Putamen (tissue), 1 donor: ENCODE measurements at regions not wholly inside any gene's neighbourhood (a gene's known extent, or its start where the extent isn't known, plus 50 kb on each side); places are given as distances from the start of the nearest gene placed in this dataset.
A peak's percentile ranks its signal among the peaks of the same experiment; 100 is the strongest.
"Not testable (repeated sequence)": the region's sequence is repeated elsewhere in the genome, so short reads cannot be mapped to it uniquely, and the experiment has no call there.

ENCODE experiments used
- DNase-seq: peaks from one replicate; pipeline ENCODE4 v3.0.0-alpha.2; 2016; ENCODE audit warnings: low spot score

DNA sequence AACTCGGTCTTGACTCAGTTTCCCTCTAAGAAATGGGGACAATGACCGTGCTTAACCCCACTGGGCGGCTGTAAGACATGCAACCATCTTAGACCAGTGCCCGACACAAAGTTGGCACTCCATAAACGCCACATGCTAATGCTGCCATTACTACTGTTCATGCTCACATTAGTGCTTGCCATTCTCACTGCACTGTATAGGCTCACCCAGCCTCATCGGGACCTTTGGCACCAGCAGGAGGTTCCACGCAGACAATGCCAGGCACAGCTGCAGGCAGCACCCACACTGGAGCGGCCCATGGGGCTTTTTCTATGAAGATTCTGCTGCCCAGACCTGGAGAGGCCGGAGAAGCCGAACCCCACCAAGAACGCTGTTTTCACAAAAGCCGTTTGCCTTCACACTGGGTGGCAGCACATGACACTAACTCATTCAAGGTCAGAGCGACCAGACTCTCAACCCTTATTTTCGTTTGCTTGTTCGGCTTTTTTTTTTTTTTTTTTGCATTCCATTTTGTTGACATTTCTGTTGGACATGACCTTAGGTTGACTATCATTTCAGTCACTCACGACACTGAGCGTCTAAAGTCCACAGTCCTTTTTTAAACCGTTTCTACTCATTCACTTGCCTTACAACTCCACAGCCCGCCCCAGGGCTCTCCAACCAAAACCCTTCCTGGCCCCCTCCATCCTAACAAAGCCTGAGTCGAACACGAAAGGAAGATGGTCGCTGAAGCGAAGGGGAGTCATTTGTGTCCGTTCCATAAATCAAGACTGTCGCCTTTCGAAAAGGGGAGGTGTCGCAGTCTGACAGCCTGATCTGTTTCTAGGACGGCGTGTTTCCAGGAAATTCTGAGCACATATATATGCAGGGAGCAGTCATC lies 124.4 kb upstream of the RNF32 start:
- peak; percentile 47 for DNase-seq

DNA sequence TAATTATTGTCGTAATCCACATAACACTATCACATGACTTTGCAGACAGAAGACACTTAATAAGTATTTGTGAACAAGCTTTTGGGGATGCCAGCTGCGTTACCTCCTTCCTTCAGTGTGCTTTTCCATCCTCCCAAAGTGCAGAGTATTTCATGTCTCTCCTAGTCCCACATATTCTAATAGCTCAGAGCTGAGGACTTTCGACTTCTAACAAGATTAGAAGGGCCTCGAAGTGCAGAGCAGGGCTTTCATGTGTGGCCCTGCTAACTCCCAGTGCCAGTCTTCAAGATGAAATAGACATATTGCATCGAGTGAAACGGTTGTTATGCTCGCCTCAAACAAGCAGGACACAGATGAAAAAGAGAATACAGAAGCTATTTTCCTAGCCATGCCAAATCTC lies 125.7 kb upstream of the RNF32 start:
- DNase-seq = no peak

DNA sequence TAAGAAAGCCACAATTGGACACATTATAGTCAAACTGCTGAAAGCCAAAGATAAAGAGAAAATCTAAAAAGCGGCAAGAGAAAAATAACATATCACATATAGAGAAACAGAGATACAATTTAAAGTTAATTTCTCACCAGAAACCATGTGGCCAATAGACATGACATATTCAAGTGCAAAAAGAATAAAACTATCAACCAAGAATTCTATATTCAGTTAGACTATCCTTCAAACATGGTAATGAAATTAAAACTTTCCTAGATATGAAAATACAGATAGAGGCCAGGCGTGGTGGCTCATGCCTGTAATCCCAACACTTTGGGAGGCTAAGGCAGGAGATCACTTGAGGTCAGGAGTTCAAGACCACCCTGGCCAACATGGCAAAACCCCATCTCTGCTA lies 129.1 kb upstream of the RNF32 start:
- DNase-seq = no peak

DNA sequence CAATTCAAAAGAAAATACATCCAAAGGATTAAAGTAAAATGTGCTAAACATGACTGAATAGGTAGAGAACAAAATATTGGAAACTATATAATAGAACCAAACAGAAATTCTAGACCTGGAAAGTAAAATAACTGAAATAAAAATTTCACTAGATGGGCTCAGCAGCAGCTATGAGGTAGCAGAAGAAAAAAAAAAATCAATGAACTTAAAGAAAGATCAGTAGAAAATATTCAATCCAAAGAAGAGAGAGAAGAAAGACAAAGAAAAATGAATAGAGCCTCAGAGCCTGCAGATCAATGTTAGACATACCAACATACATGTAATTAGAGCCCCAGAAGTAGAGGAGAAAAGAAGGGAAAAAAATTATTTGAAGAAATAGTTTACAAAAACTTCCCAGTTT lies 129.6 kb upstream of the RNF32 start:
- no peak for DNase-seq

DNA sequence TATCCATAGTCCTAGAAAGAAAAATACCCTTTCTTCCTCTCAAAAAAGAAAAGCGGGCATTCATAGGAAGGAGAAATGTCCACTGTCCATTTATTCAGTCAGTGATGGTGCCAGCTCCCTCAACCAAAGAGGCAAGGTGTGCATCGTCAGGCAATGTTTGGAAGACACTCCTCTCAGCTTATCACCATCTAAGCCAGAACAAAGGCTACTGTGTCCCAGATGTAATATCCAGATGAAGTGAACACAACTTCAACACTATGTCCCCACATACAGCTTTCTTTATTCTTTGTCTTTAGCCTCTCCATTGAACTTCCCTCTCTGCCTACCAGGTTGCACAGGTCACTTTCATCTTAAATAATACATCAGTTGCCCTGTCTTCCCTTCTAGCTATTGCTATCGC lies 131.4 kb upstream of the RNF32 start:
- no peak for DNase-seq

DNA sequence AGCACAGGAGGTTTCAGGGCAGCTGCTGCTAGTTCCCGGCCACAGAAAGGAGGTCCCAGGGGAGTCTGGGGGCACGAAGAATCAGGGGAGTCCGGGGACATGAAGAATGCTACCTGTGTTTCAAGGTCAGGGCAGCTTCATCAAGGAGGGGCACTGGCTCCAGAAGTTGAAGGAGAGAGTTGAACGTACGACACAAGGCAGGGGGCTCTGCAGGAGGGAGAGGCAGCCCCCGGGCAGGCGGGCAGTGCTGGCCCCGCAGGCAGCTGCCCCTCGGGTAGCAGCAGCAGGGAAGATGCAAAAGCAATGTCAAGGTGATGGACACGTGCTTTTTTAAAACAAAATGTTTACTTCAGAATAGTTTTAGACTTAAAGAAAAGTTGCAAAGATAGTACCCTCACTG lies 134.7 kb upstream of the RNF32 start:
- no peak for DNase-seq

DNA sequence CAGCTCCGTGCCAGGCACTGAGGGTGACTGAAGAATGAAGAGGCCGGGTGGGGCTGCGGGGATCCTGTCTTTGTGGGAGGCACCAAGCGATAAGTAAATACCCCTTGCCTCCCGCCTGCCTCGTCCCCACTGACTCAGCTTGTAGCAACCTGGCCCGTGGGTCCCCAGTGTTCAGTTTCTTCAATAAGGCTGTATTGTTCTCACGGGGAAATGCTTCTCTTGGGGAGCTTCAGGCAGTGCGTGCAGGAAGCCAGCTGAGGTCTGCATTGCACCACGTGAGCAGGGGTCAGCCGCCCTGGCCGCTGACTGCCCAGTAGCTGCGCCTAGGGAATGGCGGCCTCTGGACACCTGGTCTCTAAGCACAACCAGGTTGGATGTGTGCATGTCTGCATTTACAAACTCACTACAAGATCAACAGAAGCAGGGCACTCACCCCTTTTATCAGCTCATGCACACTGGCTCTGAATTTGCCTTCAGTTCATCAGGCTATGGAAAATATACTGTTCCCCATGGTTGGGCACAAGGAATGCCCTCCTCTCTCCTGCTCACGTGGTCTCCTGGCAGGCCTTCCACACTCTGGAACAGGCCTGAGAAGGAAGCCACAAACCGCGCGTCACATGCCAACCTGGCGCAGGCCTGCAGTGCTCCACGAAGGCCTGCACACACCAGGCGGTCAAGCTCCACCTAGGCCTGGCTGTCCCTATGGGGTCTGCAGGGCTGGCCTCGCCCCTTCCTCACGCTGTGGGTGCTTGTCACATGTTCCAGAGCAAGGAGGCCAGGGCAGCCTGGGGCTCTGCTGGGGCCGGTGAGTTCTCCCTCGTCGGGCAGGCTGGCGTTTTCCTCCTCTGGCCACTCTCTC lies 135.7 kb upstream of the RNF32 start:
- no peak for DNase-seq

DNA sequence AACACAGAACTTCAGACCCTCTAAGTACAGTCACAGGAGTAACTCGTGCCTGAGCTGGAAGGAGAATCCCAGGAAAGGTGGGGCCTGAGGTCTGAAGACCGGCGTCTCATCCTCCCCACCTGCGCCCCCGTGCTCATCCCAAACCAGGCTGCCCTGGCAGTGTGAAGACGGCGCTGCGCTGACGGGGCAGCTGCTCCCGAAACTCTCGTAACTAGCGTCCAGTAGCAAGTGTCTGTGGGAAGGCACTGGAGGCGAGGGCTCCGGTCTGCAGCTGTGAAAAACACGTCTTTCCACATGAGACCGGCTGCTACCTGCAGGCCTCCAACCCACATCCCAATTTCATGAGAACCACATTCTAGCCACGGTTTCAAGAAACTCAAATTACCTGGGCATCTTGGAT lies 136.6 kb upstream of the RNF32 start:
- no peak for DNase-seq

DNA sequence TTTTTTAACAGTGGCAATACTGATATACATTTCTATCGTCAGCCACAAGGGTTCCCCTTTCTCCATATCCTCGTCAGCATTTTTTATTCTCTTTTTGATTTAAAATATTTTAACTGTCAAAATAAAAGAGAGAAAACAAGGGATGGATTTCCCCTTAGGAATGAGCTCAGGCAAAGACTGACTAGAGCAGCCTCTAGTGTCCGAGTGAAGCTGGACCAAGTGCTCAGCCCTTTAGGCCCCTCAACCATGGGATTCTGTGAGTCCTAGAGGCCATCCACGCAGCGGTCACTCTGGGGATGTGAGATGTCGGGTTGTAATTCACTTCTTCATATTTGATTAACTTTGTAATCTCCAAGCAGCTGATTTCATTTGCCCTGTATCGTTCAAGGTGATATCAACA lies 137.4 kb upstream of the RNF32 start:
- no peak for DNase-seq

DNA sequence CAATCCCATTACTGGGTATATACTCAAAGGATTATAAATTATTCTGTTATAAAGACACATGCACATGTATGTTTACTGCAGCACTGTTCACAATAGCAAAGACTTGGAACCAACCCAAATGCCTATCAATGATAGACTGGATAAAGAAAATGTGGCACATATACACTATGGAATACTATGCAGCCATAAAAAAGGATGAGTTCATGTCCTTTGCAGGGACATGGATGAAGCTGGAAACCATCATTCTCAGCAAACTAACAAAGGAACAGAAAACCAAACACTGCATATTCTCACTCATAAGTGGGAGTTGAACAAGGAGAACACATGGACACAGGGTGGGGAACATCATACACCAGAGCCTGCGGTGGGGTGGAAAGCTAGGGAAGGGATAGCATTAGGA lies 138.8 kb upstream of the RNF32 start:
- DNase-seq = not testable (repeated sequence)

DNA sequence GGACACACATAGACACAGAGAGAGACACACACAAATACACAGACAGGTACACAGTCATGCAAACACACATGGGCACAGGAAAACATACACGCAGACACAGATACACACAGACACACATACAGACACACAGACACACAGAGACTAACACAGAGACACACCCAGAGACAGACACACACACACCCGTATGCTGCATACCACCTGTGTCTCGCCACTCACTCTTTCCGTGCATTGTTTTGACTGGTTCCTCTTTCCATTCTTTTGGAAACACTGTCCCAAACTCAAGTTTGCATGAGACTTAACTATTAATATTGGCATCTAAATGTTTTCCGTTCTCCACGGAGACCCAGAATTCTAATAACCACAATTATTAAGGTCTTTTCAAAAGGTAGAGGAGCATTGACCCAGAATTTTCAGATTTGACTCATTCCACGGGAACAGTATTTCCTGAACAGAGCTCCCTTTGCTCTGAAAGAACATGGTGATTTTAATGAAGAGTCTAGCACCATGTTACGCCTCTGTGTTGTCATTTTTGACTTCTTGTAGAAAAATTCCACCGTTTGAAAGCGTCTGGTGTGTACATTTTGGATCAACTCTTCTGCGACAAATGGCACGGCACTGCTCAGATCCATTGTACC lies 141.2 kb upstream of the RNF32 start:
- no peak for DNase-seq

DNA sequence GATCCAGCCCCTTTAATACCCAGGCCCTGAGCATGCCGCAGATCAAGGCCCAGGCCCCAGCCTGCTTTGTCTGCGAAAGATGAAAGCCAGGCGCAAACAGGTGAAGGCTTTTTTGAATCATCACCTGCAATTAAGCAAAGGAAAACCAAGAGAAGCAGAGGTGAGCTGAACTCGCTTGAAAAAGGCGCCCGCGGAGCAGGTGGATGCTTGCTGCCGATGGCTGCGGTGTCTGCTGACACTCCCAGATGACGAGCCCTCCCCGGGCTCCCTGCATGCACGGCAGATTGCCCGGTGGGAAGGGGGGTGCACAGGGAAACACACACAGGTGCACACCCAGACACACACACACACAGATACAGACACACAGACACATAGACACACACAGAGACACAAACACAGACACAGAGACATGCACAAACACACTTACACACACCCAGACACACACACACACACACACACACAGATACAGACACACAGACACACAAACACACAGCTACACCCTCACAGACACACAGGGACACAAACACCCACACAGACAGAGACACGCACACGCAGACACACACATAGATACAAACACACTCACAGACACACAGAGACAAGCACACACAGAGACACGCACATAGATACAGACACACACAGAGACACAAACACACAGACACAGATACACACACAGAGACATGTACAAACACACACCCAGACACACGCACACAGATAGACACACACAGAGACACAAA lies 142.6 kb upstream of the RNF32 start:
- no peak for DNase-seq

DNA sequence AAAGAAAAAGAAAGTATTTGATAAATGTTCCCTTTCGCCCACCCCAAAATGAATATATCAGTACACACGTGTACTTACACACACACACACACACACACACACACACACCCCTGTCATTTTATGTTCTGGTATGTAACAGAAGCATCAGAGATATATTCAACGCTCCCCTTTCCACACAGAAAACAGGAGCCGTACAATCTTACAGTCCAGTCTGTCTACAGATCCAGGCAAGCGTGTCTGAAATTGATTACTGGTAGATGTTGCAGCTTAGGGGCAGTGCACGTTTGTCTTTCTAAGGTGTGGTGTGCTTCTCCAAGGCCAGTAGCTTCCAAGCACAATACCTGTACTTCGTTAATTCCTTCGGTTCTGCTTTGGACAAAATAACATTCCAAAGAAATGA lies 143.7 kb upstream of the RNF32 start:
- DNase-seq = no peak

DNA sequence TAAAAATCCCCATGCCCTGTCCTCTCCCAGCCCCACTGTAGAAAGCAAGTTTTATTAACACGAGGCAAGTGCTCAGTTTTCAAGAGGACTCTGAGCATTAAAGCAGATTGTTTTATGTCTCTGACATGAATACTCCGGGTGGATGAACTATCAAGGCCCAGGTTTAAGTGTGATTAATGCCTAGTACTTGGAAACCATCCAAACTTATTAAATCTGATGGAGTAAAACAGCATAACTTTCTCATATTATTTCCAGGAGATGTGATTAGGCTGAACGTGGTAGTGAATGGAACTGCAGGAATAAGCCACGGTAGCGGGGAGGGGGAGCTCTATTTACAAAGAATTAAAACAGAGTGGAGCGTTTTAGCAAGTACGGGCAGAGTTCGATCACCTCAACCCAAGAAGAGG lies 144.2 kb upstream of the RNF32 start:
- DNase-seq = no peak

DNA sequence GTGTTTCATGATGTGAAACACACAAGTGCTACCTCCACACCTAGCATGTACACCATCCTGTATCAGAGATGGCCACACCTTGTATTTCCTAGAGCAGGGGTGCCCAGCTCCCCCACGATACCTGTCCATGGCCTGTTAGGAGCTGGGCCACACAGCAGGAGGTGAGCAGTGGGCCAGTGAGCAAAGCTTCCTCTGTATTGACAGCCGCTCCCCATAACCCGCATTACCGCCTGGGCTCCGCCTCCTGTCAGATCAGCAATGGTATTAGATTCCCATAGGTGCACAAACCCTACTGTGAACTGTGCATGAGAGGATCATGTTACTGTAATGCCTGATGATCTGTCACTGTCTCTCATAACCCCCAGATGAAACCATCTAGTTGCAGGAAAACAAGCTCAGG lies 145.6 kb upstream of the RNF32 start:
- no peak for DNase-seq

DNA sequence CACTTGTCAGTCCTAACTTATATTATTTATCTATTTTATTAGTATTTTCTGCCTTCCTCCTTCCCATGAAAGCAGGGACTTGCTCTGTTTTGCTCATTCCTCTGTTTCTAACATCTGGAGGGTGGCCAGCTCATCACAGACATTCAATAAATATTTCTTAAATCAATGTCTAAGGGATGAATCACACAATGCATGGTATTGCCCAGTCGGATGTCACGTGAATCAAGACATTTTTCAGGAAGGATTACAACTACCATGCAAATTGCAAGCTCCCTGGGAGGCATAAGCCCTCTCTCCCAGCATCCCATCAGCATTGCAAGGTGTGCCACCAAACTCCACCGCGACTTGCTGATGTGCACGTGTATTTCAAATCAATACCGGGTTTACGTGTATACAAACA lies 146.6 kb upstream of the RNF32 start:
- DNase-seq = no peak

DNA sequence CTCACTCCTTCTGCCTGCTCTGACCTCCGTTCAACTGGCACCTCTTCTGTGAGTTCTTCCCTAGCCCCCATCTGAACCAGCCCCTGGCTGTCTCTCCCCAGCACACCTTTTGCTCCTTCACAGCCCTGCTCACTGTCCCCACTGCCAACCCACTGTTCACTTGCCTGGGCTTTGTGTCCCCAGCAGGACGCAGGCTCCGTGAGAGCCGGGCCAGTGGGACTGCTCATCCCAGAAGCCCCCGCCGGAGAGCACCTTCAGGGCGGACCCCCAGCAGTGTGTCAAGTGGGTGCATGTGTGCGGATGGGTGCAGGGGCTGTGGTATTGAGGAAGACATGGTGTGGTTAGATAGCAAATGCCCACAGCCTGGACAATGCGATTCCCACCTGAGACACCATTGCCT lies 148.4 kb upstream of the RNF32 start:
- no peak for DNase-seq

DNA sequence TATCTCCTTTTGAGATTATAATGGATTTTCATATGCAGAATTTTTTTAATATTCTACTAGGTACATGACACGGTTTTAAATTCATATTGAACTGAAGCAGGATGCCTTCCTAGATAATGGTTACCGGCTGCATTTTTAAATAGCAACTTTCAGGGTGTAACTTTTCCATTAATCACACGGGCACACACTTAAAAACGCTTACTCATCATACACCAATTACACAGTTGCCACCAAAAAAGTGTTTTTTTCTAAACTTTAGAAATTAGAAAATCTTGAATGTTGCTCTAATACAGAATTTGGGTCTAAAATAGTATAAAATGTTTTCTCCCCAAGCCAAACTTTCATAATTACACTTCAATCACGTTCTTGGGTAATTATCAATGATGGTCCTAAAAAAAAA lies 149.1 kb upstream of the RNF32 start:
- DNase-seq = no peak

DNA sequence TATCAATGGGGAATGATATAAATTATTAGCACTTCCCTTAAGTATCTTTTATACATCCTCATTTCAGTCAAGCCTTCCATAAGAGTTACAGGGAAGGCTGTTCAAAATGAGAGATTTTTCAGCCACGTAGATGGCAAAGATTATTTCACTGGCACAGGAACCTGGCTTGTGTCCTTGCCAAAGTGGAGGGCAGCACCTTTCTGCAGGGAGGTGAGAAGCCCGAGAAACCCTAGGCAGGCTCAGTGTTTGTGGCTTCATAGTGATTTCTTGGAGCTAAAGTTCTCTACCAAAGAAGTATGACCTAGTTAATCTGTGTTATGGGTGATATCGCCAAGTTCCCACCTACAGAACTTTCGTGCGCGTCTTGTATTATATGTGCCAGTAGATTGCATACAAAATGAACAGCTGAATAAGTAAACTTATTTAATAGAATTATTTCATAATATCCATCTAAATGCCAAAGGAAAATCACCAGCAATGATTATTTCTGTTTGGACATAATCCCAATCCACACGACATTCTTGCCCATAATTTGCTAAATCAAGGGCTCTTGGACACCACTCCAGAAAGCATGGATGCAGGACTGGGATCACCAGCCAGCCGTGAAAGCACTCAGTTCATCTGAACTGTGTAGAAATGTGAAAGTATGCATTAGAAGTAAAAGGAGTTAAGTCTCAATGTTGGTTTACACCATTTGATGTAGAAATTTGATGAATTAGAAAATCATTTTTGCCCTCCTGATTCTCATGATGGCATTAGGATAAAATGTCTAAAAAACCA lies 150.4 kb upstream of the RNF32 start:
- DNase-seq = no peak

DNA sequence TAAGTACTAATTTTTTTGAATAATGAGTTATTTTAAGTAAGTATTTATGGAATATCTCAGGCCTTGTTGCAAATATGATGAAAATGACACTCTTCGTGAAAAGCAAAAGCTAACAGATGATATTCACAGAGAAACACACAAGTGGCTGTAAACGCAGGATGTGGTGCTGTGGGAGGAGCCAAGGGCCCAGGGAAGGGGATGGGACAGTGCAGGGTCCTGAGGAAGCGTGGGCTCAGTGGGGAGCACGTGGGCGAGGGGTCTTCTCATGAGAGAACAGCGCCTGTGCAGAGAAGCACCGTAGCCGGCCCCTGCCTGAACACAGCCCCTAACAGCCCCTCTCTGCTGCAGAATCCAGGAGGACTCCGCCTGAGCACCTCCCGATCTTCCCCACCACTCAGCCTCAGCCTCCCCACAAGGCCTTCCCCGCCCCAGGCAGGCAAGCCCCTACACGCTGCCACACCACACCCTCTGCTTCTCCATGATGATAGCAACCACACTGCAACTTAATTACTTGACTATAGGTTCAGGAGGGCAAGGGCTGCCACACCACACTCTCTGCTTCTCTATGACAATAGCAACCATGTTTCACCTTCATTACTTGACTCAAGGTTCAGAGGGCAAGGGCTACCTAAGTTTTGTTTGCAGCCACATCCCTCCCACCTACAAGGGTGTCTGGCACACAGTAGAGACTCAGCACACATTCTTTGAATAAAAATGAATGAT lies 152.6 kb upstream of the RNF32 start:
- DNase-seq = no peak

DNA sequence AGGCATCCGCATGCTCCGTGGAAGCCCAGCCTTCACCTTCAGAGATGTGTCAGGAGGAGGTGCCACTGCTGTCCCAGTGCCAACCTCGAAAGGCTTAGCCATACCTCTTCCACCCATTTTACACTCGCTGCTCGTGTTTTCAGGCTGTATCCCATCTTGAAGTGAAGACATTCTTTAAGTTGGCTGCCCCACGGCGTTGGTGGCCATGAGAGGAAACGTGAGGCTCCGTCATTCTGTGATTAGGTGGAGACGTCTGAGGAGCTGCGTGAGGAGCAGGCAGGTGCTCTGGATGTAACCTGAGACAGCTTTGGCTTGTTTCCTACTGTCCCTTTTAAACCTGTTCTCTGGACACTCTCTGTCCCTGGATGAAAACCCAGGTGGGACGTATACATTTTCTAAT lies 159.9 kb upstream of the RNF32 start:
- no peak for DNase-seq
